Left lobe of liver (tissue), 2 donors: ENCODE measurements at regions not wholly inside any gene's neighbourhood (a gene's known extent, or its start where the extent isn't known, plus 50 kb on each side); places are given as distances from the start of the nearest gene placed in this dataset.
A peak's percentile ranks its signal among the peaks of the same experiment; 100 is the strongest.
"Not testable (repeated sequence)": the region's sequence is repeated elsewhere in the genome, so short reads cannot be mapped to it uniquely, and the experiment has no call there.

Source experiments
- ATAC-seq: fragments of 200-7000 bp; cut with Tn5 transposase; one replicate; pipeline ENCODE4 v1.9.1; 2020; ENCODE audit warnings: mild to moderate bottlenecking, moderate library complexity
- DNase-seq: peaks from one replicate; pipeline ENCODE4 v3.0.0-alpha.2; 2020; ENCODE audit warnings: low spot score
- donor health status: DM: no; HTN: no; CAD: no; lungs with moderate emphysema.
- donor health status: DM: no; HTN: yes; CAD: no.

DNA sequence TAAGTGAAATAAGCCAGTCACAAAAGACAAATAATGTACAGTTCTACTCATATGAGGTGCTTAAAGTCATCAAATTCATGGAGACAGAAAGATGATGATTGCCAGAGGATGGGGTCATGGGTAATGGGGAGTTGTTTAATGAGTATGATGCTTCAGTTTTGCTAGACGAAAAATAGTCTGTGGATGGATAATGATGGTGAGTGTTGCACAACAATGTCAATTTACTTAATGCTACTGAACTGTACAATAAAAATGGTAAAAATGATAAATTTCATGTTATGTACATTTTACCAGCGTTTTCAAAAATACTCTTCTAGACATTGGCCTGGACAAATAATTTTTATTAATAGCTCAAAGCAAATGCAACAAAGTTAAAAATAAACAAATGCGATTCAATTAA, 118.5 kb upstream of the KYNU start:
- ATAC-seq (no peak), DNase-seq (no peak)

- DNase-seq (no peak), ATAC-seq (no peak)
Measured at GRCh38 chr2:142757111-142757510, 120.4 kb upstream of the KYNU start.

GRCh38 chr2:142756430-142756829, 121.0 kb upstream of the KYNU start:
- no peak for ATAC-seq
- DNase-seq, result no peak

GRCh38 chr2:142755191-142755590, 122.3 kb upstream of the KYNU start:
- ATAC-seq, result no peak
- DNase-seq, result no peak

- peak; percentile 77 for ATAC-seq
- DNase-seq, result no peak
Measured at GRCh38 chr2:142754182-142754581, 123.3 kb upstream of the KYNU start.

DNA sequence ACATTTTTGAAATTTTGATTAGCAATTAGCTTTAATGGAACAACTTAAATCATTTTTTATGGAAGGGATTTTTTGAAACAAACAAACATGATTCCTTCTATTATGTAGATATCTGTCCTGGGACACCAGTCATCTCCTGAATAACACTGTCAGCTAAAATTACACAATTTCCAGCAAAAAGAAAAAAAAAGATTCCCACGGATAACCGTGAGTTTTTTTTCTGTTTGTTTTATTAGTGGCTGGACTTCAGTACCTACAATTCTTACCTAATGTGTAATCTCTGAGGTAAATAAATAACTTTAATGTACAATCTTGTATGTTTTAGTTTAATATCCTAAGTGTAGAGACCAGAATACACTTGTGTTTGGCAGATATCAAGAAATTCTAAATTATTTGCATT, 126.6 kb upstream of the KYNU start:
- peak; percentile 71 for ATAC-seq
- DNase-seq, result no peak

GRCh38 chr2:142748559-142749099, 128.8 kb upstream of the KYNU start:
- no peak for ATAC-seq

GRCh38 chr2:142745691-142746090, 131.8 kb upstream of the KYNU start:
- ATAC-seq (peak; percentile 68), DNase-seq (no peak)

More at GRCh38 chr2:142748559-142749099, 128.8 kb upstream of the KYNU start:
- DNase-seq, result no peak

GRCh38 chr2:142742371-142743214, 134.9 kb upstream of the KYNU start:
- DNase-seq, result no peak
- ATAC-seq, result no peak

DNA sequence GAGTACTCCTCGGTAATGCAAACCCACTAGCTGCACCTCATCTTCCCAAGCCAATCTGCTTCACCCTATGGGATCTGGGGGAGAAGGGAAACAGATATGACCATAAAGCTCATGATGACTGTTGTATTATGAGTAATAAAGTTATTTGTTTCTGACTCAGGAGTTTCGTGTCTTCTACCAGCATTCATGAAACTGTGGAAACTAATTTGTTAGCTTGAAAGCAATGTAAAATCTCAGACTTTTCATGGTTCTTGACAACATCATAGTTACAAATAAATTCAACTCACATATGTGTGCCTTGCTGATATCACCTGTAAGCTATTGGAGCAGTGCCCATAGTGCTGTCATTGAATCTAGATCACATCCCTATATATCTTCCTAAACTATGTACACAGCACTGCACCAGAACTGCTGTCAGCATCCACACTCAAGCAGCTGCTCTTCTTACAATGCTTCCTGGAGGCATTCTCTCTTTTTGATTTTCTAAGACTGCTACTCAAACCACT, 135.6 kb upstream of the KYNU start:
- ATAC-seq, result no peak
- DNase-seq, result no peak

GRCh38 chr2:142734770-142735169, 142.7 kb upstream of the KYNU start:
- DNase-seq (no peak), ATAC-seq (no peak)

- DNase-seq, result no peak
- ATAC-seq, result no peak
Measured at GRCh38 chr2:142734231-142734630, 143.2 kb upstream of the KYNU start.

DNA sequence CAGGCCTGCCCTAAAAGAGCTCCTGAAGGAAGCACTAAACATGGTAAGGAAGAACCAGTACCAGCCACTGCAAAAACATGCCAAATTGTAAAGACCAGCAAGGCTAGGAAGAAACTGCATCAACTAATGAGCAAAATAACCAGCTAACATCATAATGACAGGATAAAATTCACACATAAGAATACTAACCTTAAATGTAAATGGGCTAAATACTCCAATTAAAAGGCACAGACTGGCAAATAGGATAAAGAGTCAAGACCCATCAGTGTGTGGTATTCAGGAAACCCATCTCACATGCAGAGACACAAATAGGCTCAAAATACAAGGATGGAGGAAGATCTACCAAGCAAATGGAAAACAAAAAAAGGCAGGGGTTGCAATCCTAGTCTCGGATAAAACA, 147.7 kb upstream of the KYNU start:
- DNase-seq, ATAC-seq: not testable (repeated sequence)

DNA sequence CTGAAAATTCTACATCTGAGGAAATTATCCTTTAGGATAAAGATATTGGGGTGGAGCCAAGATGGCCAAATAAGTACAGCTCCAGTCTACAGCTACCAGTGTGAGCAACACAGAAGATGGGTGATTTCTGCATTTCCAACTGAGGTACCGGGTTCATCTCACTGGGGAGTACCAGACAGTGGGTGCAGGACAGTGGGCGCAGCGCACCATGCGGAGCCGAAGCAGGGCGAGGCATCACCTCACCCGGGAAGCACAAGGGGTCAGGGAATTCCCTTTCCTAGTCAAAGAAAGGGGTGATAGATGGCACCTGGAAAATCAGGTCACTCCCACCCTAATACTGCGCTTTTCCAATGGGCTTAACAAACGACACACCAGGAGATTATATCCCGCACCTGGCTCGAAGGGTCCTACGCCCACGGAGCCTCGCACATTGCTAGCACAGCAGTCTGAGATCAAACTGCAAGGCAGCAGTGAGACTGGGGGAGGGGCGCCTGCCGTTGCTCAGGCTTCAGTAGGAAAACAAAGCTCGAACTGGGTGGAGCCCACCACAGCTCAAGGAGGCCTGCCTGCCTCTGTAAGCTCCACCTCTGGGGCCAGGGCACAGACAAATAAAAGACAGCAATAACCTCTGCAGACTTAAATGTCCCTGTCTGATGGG, 149.5 kb upstream of the KYNU start:
- not testable (repeated sequence) for ATAC-seq, DNase-seq

GRCh38 chr2:142725386-142725785, 152.1 kb upstream of the KYNU start:
- no peak for ATAC-seq
- DNase-seq, result no peak

GRCh38 chr2:142724713-142725349, 152.6 kb upstream of the KYNU start:
- DNase-seq (no peak), ATAC-seq (no peak)

- DNase-seq (no peak), ATAC-seq (no peak)
Measured at GRCh38 chr2:142724186-142724585, 153.3 kb upstream of the KYNU start.

- no peak for DNase-seq
- no peak for ATAC-seq
Measured at GRCh38 chr2:142723236-142723635, 154.2 kb upstream of the KYNU start.

DNA sequence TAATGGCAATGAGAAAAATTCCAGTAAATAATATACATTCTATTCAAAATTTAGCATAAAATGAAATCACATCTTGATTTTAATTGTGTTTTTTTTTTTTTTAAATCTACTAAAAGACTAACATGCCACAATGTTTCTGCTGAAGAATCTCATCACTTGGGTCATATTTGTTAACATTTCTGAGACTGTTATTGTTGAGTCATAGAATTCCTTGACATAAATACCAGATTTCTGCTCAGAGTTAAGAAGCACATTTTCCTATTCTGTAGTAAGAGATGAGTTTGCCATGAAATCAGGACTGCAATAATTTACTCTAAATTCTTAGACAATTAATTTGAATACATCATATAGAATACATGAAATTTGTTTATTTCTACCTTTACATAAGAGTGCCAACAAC, 154.9 kb upstream of the KYNU start:
- ATAC-seq (no peak), DNase-seq (no peak)

DNA sequence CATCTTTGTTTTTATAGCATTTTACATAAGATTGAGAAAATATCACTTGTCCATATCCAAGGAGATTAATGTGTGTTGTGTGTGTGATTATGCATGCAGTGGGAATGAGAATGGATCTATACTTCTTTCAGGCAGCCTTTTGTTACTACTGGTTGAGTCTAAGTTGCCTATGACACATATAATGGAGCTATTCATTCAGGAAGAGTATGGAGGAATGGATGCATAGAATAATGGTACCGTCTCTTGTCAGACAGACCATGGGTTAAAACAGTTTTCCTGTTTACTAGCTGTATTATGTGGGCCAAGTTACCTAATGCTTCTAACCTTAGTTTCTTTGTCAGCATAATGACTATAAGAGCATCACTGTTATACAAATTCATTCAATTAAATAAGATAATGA, 155.4 kb upstream of the KYNU start:
- ATAC-seq, result no peak
- DNase-seq, result no peak

DNA sequence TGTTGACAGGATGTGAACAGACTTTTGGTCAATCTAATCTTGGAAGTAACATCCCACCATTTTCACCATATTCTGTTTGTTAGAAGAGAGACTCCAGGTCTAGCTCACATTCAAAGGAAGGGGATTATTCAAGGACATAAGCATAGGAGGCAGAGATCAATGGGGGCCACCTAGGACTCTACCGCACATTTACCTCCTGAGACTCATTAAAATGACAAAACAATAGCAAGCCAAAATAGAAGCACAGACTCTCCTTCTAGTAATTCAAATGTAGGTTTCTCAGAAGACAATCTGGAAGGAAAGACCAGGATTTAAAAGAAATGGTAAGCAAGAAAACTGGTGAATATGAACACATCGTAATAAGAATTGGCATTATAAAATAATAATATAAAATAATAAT, 156.4 kb upstream of the KYNU start:
- ATAC-seq (no peak), DNase-seq (no peak)
